CD4-positive, alpha-beta T cell treated with Interleukin-17A for 4 hours (primary cell): ENCODE measurements at regions not wholly inside any gene's neighbourhood (a gene's known extent, or its start where the extent isn't known, plus 50 kb on each side); places are given as distances from the start of the nearest gene placed in this dataset.
A peak's percentile ranks its signal among the peaks of the same experiment; 100 is the strongest.

Source experiments
- DNase-seq: peaks from one replicate; pipeline ENCODE4 v3.0.0-alpha.2; 2020; ENCODE audit warnings: mixed read lengths

- no peak for DNase-seq
Measured at GRCh38 chr6:14255916-14256315, 138.3 kb downstream of the CD83 start.

- no peak for DNase-seq
Measured at GRCh38 chr6:14258117-14258516, 140.5 kb downstream of the CD83 start.

DNA sequence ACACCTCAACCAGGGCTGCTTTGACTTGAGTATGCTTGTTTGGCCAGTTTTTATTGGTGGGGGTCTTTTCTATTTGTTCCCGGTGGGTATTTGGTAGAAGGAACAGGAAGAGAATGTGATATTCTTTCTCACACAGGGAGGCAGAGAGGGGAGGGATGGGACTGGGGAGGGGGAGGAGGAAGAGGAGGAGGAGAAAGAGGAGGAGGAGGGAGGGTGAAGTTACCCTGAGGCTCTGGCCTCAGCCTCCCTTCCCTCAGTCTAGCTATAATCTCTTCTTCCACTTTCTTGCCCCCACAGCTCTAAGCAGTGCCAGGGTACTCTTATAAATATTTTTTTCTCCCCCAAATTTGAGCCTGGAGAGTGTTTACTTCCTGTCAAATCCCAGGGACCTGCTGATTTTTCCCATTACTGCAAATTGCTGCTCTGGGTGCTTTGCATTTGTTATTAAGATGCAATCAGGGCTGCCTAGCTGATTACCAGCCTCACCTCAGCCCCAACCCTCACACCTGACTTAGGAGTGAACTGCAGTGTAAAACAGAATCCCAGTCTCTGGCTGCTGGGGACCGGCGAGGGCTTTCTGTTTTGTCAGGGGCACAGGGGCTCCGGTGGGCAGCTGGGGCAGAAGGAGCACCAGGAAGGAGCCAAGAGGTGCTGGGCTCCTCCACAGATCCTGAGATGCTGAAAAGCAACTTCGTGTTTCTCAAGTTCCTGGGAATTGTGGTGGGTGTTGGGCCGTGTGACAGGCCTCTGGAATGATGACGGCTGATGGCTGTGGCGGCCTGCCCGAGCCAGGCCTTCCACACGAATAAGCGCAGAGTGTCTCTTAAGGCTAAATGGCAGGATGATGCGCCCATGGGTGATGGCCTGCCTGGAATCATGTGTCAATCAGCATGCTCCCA is 141.4 kb downstream of the CD83 start:
- no peak for DNase-seq

DNA sequence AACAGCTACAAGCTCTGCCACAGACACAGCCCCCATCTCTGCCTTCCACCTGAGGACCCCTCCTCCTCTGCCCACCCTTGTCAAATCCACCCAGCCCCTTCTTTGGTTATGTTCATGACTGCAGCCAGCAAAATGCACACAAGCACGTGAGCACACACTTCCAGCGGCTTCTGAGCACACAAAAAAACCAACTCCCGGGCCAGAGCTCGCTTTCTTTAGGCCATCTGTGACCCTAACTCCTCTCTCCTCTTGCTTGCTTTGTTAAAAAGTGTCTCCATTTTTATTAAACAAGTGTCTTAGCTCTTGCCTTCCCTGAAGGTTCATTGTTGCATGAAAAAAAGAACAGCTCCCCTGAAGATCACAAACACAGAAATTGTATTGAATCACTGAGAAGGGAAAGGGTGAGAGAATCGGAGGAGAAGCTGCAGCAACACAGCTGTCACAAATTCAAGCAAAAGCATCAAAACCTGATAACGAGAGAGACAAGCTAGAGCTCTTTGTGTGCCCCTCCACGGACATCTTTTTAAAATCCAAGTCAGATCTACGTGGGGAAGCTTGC is 142.1 kb downstream of the CD83 start:
- DNase-seq = no peak

- DNase-seq = no peak
Measured at GRCh38 chr6:14260839-14261238, 143.3 kb downstream of the CD83 start.

DNA sequence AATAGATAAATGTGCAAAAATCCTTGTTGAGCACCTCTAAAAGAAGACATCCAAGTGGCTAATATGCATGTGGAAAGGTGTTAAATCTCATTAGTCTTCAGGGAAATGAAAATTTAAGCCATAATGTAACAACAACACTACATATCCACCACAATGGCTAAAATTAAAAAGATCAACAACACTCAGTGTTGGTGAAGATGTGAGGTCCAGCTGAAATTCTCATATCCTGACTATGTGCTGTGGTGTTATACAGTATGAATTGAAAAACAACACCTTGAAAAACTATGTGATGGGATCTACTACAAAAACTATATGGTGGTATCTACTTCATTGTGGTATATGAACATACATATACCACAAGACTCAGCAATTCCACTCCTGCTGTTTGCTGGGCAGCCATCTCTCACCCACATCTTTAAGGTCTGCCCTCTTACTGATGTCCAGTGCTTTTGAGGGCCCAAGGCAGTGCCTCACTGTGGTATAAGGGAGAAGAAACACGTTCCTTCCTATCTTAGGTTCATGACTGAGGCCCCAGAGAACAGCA is 146.4 kb downstream of the CD83 start:
- DNase-seq = no peak

DNA sequence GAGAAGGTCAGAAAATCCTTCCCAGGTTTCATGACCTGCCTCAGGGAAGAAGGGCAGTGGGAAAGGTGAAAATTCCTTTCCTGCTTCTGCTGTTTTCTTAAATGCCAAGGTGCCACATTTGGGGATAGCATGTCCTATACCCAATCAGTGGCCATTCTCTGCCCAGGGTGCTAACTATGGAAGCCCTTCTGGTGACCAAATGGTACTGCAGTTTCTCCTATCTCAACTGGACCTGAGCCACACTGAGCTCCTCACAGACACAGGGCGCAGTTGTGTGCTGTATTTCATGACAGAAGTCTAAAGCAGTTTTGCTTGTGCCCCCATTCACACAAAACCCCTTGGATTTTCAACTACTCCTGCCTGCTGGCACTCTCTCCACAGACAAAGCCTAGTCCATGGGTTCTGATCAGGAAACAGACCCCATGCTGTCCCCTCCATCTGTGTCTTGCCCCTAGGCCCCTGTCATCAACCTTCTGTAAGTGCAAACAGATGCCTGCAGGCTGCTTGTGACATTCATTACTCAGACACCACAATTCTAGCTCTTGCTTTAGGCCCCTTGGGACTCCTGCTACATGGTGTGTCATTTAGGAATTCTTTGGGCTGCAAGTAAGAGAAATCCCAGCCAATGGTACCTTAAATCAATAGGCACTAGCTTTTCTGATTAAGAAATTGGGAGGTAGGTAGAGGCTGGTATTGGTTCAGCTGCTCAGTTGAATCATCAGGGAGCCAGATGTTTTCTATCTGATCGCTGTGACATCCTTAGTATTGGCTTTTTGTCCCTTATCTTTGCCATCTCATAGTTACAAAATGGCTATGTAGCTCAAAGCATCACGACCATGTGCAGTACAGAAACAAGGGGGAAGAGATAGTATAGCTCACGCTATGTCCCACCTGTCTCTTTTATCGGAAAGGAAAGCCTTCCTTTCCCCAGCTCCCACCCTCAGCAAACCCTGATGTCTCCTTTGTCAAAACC is 147.8 kb downstream of the CD83 start:
- DNase-seq = no peak

DNA sequence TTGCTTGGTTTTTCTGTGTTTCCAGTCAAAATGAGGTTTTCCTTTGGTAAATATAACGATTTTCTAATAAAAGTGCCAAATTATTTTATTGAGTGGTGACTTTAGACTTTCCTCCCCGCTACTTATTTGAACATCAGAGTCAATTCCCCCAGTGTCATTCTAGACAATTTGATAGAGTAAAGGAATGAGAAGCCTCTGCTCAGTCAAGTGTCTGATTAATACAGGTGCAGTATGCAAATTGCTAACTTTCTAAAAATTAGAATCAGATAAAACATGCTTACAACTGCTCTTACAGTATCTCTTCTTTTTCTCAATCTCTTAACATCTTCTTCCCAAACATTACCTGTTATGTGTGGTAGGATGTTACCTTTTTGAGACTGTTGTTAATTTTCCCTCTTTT is 148.7 kb downstream of the CD83 start:
- no peak for DNase-seq

- DNase-seq = no peak
Measured at GRCh38 chr6:14267885-14268660, 150.5 kb downstream of the CD83 start.

- DNase-seq = peak; percentile 8
Measured at GRCh38 chr6:14269436-14269835, 151.9 kb downstream of the CD83 start.

DNA sequence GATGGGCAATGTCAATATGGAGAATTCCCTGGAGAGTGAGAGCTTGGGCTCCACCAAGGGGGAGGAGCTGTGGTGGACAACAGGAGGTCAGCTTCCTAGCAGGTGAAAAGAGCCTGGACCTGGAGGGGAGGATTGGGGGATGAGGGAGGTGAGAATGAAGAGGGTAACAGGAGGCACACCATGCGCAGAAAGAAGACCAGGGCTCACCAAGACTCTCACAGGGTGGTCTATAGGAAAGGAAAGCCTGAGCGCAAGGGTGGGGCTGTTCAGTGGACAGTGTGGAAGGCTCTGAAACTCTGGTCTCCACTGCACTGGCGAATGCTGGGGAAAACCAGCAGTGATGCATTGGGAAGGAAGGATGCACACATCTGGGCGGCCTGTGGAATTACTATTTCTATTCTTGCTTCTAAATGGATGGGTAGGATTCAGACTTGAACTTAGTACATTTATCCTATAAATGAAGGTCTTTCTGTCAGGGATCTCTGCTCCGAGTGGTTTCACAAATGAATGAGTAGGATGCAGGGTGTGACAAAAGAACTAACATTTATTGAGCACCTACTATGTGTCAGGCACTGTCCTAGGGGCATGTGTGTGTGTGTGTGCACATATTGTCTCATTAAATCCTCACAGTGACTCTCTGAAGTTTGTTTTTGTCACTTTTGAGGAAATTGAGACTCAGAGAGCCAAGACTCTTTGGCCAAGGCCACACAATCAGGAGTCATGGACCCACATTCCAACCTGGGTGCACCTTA is 152.7 kb downstream of the CD83 start:
- no peak for DNase-seq

DNA sequence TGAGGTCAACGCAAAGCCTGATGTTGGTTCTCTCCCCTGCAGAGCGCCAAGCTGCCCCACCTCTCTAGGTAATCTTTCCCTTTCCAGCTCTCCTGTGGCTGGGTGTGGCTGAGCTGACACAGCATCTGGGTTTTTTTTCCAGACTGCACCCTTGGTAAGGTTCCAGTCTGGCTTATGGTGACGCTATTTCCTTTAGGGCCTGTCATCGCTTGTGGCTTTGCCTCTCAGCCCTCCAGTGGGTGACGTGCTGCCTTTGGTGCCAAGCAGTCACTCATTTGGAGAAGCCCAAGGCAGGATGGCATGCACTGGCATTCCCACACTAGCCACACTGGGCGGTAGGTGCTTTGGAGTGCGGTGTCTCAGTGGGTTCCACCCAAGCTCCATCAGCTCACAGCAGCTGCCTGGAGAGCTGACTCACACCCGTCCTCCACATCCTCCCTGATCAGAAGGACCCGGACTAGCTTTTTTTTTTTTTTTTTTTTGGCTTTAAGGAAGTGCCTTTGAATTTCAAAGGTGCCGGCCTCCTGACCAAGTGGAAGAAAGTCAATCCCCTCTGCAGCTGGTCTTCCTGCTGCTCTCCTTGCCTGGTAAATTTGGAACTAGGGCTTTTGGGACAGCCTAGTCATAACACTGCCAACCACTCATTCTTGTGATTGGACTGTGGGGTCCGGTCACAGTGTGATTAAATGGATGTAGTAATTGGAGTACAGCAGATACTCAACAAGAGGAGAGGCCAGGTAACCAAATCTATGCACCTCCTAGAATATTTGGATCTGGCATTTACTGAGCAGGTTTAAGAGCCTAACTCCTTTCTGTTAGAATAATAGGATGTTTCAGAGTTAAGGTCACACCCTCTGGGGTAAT is 153.6 kb downstream of the CD83 start:
- DNase-seq = peak; percentile 68

GRCh38 chr6:14271789-14272736 is 154.5 kb downstream of the CD83 start:
- no peak for DNase-seq

- no peak for DNase-seq
Measured at GRCh38 chr6:14272737-14273085, 155.1 kb downstream of the CD83 start.

DNA sequence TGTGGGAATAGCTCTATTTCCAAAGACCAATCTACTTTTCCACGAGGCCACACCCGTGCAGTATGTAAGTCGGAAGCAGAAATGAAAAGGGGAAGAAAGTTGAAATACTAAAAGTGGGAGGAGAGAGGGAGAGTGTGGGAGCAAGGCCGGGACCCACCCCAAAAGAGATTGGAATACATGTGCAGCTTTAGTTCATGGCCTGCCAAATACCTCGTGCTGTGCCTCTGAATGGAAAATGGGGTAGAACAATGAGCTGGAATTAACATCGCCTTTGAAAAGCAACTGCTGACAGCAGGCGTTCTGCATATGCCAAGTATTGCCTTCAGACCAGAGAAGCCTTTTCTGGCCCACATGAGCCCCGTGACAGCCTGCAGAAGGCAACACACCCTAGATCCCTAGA is 155.6 kb downstream of the CD83 start:
- DNase-seq = no peak

DNA sequence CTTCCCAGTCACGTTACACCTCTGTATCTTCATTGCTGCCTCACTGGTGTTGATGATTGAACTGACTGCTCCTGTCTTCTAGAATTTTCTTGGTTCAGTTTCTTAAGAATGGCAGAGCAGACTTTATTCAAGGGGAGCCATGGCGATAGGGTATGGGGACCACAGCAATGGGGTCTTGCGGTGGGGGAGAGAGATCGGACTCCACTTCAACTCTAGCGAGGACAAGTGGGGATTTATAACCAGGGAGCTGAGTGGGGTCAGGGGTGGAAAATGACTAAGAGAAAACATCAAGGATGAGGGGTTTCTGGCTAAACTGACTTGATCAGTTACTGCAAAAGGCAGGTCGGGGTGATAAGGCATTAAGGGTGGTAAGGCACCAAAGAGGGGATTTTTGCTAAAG is 156.4 kb downstream of the CD83 start:
- DNase-seq = no peak

DNA sequence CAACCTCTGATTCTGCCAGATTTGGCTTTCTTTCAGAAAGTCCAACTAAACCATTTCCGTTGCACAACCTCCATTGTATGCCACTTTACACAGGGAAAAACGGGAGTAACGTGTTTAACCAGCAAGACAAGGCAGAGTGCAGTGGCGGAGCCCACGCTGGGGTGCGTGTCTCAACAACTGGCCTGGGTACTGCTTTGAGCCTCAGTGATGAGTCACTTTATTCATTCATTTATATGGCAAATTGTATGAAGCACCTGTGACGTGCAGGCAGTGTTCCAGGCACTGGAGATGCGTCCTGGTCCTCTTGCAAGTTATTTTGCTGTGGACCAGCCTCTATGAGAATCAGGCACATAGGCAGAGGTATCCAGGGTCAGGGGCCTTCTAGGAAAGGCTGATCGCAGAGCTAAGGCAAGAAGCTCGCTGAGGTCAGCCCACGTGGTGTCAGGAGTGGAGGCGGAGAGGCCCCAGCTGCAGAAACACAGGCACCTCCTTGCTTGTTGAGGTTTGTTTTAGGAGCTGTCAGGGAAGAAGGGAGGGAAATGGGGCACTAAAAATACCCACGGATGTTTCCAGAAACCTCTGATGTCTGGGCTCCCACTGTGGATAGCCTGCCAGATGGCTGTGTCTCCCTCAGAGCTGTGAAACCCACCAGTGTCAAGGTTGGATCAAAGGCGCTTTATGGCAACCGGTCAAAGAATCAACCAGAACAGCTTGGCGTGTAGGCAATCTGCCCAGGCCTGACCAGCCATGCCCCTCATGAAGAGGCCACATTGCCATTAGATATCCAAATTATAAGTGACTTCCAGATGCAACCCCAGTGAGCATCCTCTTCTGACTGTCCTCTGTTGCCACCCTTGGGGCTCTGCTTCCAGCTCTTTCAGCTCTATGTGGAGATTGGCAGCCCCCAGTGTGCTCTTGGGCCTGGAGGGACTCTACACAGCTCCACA is 157.2 kb downstream of the CD83 start:
- no peak for DNase-seq

DNA sequence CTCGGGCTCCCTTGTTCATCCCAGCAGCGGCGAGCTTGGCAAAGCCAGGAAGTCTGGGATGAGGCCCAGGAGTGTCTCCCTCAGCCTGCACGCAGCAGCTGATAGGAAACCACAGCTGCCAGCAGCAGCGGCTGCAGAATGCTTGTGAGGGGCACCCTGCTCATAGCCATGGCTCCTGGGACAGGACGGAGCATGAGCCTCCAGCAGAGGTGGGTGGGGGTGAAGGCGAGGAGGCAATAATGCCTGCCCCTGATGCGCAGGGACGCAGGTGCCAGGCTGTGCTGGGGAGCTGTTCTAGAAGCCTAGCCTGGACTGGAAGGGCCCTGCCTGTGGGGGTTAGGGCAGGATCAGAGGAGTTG is 157.9 kb downstream of the CD83 start:
- peak; percentile 20 for DNase-seq
